ENCODE measurements at regions not wholly inside any gene's neighbourhood (a gene's known extent, or its start where the extent isn't known, plus 50 kb on each side); places are given as distances from the start of the nearest gene placed in this dataset.
A peak's percentile ranks its signal among the peaks of the same experiment; 100 is the strongest.
"Not testable (repeated sequence)": the region's sequence is repeated elsewhere in the genome, so short reads cannot be mapped to it uniquely, and the experiment has no call there.

GRCh38 chr2:179373816-179374215, 109.2 kb upstream of the SESTD1 start:
- no peak overlapping the region for H2AFZ ChIP-seq (ENCODE audit: low read length)
- TF ChIP-seq CTCF (conservative IDR thresholded peaks at IDR 0.05; ENCODE audit: low read length) (no peak), EZH2phosphoT487 (IDR thresholded peaks at IDR 0.05; ENCODE audit: borderline replicate concordance) (no peak)
- H3K9ac ChIP-seq (ENCODE audit: low read depth, low read length, poor library complexity, severe bottlenecking), result no peak overlapping the region
- H4K20me1 ChIP-seq (ENCODE audit: insufficient read depth, low read length, poor library complexity, severe bottlenecking), result no peaks in the 10 kb centered on the region
- H3K9me3 ChIP-seq (ENCODE audit: insufficient read depth, low read depth, low read length), result no peaks in the 10 kb centered on the region
- no peaks in the 10 kb centered on the region for H3K9me2 ChIP-seq (replicated peaks; ENCODE audit: low read depth, low read length)
- H3K4me3 ChIP-seq (ENCODE audit: low read length, poor library complexity, severe bottlenecking), result no peak overlapping the region
- no peaks in the 10 kb centered on the region for H3K36me3 ChIP-seq (ENCODE audit: insufficient read depth, low read length)
- no peaks in the 10 kb centered on the region for H3K79me2 ChIP-seq (ENCODE audit: insufficient read depth, low read length)
- H3F3A ChIP-seq (ENCODE audit: low read depth), result no peaks in the 10 kb centered on the region
- no peaks in the 10 kb centered on the region for H3K27me3 ChIP-seq (ENCODE audit: insufficient read depth, low read length, poor library complexity, severe bottlenecking)
- no peak overlapping the region for H3K4me2 ChIP-seq (ENCODE audit: low read depth, low read length, poor library complexity, severe bottlenecking)
- no peaks in the 10 kb centered on the region for H3K4me1 ChIP-seq (ENCODE audit: insufficient read depth, low read length, poor library complexity, severe bottlenecking)

GRCh38 chr2:179365561-179365960, 100.9 kb upstream of the SESTD1 start:
- not testable (repeated sequence) for H3K79me2 ChIP-seq (ENCODE audit: insufficient read depth, low read length); H3K9me3 ChIP-seq (ENCODE audit: insufficient read depth, low read depth, low read length); H3K4me1 ChIP-seq (ENCODE audit: insufficient read depth, low read length, poor library complexity, severe bottlenecking); H3K9ac ChIP-seq (ENCODE audit: low read depth, low read length, poor library complexity, severe bottlenecking); H3K9me2 ChIP-seq (replicated peaks; ENCODE audit: low read depth, low read length); H3F3A ChIP-seq (ENCODE audit: low read depth); H3K4me3 ChIP-seq (ENCODE audit: low read length, poor library complexity, severe bottlenecking); H2AFZ ChIP-seq (ENCODE audit: low read length); H4K20me1 ChIP-seq (ENCODE audit: insufficient read depth, low read length, poor library complexity, severe bottlenecking); H3K27me3 ChIP-seq (ENCODE audit: insufficient read depth, low read length, poor library complexity, severe bottlenecking); H3K36me3 ChIP-seq (ENCODE audit: insufficient read depth, low read length); H3K4me2 ChIP-seq (ENCODE audit: low read depth, low read length, poor library complexity, severe bottlenecking)

DNA sequence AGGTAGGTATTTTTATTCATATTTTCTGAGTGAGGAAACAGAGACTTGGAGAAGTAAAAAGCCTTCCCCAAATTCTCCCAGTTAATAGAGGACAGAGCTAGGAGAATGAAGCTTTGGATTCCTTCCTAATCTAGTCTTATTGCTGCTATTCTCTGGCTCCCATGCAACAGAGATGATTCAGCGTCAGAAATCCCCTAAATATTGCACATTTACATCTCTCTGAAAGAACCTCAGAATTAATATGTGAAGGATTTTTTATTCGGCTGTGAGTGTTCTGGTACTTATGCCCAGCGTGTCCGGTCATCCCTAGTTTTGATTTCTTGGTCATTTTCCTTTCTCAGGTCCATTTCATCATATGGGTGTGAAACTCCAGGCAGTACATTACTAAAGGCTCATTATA, 91.2 kb upstream of the SESTD1 start:
- Histone ChIP-seq H3K4me1 (ENCODE audit: insufficient read depth, low read length, poor library complexity, severe bottlenecking) (no peaks in the 10 kb centered on the region), H3K9me3 (ENCODE audit: insufficient read depth, low read depth, low read length) (no peaks in the 10 kb centered on the region), H2AFZ (ENCODE audit: low read length) (no peak overlapping the region), H3F3A (ENCODE audit: low read depth) (no peaks in the 10 kb centered on the region), H3K27me3 (ENCODE audit: insufficient read depth, low read length, poor library complexity, severe bottlenecking) (no peaks in the 10 kb centered on the region), H4K20me1 (ENCODE audit: insufficient read depth, low read length, poor library complexity, severe bottlenecking) (no peaks in the 10 kb centered on the region), H3K4me3 (ENCODE audit: low read length, poor library complexity, severe bottlenecking) (no peak overlapping the region), H3K9ac (ENCODE audit: low read depth, low read length, poor library complexity, severe bottlenecking) (no peak overlapping the region), H3K9me2 (replicated peaks; ENCODE audit: low read depth, low read length) (no peaks in the 10 kb centered on the region), H3K4me2 (ENCODE audit: low read depth, low read length, poor library complexity, severe bottlenecking) (no peak overlapping the region), H3K36me3 (ENCODE audit: insufficient read depth, low read length) (no peaks in the 10 kb centered on the region), H3K79me2 (ENCODE audit: insufficient read depth, low read length) (no peaks in the 10 kb centered on the region)
- TF ChIP-seq CTCF (conservative IDR thresholded peaks at IDR 0.05; ENCODE audit: low read length), result no peak
- no peak for TF ChIP-seq EZH2phosphoT487 (IDR thresholded peaks at IDR 0.05; ENCODE audit: borderline replicate concordance)

- Histone ChIP-seq H3K36me3 (ENCODE audit: insufficient read depth, low read length) (no peaks in the 10 kb centered on the region), H3K9me2 (replicated peaks; ENCODE audit: low read depth, low read length) (no peaks in the 10 kb centered on the region), H4K20me1 (ENCODE audit: insufficient read depth, low read length, poor library complexity, severe bottlenecking) (no peaks in the 10 kb centered on the region), H3K27me3 (ENCODE audit: insufficient read depth, low read length, poor library complexity, severe bottlenecking) (no peaks in the 10 kb centered on the region), H3K4me2 (ENCODE audit: low read depth, low read length, poor library complexity, severe bottlenecking) (no peak overlapping the region), H3K4me1 (ENCODE audit: insufficient read depth, low read length, poor library complexity, severe bottlenecking) (no peaks in the 10 kb centered on the region), H3F3A (ENCODE audit: low read depth) (no peaks in the 10 kb centered on the region), H3K9ac (ENCODE audit: low read depth, low read length, poor library complexity, severe bottlenecking) (no peak overlapping the region), H3K4me3 (ENCODE audit: low read length, poor library complexity, severe bottlenecking) (no peak overlapping the region), H3K9me3 (ENCODE audit: insufficient read depth, low read depth, low read length) (no peaks in the 10 kb centered on the region), H3K79me2 (ENCODE audit: insufficient read depth, low read length) (no peaks in the 10 kb centered on the region), H2AFZ (ENCODE audit: low read length) (no peak overlapping the region)
- TF ChIP-seq CTCF (conservative IDR thresholded peaks at IDR 0.05; ENCODE audit: low read length), result peak; percentile 66
- TF ChIP-seq EZH2phosphoT487 (IDR thresholded peaks at IDR 0.05; ENCODE audit: borderline replicate concordance), result no peak
Measured at GRCh38 chr2:179354739-179355537, 90.3 kb upstream of the SESTD1 start.

All from Loucy (cell line).